NCI-H524 treated with DMSO at 0.1 percent for 48 hours (cell line): ENCODE measurements at regions not wholly inside any gene's neighbourhood (a gene's known extent, or its start where the extent isn't known, plus 50 kb on each side); places are given as distances from the start of the nearest gene placed in this dataset.

Experiments used
- DNase-seq: peaks from one replicate; lab custom pipeline; 2025; lab: John Stamatoyannopoulos, UW

DNA sequence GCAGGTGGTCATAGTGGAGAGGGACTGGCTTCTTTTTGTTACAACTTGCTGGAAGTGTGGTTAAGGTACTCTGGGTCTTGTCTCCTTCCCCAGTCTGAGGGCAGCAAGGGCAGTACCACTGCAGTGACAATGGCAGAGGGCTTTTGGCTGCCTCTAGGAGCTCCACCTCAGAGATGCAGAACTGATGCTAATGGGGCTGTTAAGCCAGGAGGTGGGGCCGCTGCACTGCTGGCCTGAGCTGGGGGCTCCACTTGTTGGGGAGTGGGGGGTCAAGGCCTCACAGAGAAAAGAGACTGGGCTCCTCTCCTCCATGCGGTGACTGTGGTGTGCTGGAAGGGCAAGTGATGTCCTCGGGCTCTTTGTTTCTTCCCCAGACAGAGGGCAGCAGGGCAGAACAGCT is 135.7 kb downstream of the DSEL start:
- DNase-seq = no peak

DNA sequence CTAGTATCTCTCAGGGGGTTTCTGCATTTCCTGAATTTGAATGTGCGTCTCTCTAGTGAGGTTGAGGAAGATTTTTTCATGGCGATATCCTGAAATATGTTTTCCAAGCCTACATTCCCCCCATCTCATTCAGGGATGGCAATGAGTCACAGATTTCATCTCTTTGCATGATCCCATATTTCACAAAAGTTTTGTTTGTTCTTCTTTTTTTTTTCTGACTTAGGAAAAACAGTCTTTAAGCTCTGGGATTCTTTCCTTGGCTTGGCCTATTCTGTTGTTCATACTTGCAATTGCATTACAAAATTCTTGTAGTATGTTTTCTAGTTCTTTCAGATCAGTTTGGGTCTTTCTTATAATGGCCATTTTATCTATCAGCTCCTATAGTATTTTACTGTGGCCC is 136.5 kb downstream of the DSEL start:
- DNase-seq = no peak

DNA sequence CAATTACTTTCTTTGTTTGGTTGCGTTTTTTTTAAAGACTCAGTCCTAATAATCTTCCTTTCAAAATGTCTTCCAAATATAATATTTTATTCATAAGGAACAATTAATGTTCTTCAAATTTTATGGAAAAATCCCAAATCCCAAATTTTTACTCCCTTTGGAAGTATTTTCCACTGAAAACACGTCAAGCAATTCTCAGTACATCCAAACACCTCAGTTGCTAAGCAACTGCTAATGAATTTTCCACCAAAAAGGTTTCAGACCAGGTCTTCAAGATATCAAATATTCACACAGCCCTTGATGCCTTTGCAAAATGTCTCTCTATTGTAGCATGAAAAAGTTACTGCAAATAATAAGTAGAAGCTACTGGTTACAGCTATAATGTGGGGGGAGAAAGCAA is 140.1 kb downstream of the DSEL start:
- no peak for DNase-seq

DNA sequence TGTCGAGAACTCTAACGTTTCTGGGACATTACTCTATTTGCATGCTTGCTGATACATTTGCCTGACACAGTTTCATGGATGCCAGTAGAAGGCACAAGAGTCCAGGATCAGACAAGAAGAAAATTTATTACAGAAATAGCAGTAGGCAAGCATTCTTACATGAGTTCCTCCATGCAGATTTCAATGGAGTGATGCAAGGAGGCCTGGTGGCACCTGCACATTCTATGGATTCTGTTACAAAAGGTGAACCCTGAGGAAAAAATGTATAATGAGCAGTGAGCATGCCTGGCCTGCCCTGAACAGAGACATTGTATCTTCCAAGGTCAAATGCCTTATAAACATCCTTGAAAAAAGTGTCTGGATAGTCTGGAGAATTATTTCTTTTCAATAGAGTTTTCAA is 142.9 kb downstream of the DSEL start:
- no peak for DNase-seq

DNA sequence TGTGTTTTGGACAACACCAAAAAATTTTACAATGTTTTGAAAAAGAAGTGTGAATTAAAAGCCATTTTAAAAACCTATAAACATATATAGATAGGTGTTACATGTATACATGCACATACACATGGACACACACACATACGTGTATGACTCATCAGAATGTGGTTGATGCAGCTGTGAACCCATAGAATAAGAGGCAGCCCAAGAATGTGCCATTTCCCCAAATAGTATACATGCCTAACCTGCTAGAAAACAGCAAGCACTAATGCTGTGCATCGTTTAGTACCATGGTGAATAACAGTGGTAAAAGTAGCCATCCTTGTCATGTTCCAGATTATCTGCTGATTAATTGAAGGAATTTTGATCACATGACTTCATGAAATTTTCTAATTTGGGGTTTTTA is 149.0 kb downstream of the DSEL start:
- DNase-seq = no peak

DNA sequence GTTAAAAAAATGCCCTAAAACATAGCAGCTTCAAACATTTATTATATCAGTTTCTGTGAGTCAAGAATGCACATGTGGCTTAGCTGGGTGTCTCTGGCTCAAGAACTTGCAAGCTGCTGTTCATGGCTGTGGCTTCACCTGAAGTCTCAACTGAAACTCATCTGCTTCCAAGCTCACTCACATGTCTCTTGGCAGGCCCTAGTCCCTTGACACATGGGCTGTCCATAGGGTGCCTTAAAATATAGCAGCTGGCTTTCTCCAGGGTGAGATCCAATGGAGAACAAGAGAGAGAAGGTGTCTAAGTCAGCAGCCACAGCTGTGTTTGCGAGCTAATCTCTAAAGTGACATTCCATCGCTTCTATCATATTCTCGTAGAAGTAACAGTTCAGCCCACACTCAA is 152.8 kb downstream of the DSEL start:
- DNase-seq = no peak

DNA sequence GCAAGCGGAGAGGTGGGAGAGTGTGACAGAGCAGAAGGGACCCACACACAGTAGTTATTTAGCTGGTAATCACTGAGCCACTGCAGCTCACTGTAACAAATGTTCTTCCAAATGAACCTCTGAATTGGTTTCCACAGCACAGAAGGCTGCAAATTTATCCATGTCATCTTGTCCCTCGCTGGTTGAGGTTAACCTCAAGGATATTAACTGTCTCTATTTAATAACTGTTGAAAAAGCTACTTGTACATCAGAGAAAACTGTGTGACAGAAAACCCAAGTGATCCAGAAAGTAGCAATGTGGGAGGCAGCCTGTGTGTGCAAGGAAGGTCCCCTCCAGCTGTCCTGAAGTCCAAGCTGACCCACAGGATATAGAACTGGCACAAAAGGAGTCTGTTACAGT is 153.6 kb downstream of the DSEL start:
- no peak for DNase-seq

DNA sequence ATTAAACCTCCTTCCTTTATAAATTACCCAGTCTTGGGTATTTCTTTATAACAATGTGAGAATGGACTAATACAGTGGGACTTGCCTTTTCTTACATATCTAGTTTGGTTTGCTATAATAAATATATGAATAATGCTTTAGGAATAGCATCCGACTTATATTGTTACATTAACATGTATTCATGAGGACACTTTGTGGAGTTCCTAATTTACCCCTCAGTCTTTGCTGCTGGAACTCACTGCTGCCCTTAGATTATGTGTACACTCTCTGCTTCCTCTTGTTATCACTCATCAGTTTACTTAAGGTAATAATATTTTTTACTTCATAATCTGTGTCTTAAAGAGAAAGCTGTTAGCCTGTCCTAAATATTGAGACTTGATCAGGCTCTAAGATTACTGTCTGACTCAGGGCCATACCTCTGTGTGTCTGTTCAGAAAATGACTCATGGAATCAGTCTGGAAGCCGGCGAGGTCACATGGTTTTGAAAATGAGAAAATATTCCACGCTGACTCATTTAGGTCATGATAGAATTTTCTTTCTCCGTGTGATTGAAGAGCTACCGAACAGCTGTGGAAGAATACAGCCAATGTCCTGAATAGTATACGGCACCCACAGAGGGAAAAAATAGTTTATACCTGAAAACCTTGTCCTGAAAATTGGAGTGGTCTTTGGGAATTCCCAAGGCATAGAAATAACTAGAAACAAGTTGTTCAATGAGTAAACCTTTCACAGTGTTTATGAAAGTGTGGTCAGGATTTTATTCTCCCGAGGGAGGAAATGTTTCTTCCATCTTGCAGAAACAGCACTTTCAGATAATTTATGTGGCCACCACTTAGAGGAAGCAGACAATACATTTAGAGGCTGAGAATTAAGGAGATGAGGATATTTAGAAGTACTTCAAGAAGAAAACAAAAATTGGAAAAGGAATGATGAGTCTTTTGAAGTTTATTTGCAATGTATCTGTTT is 156.4 kb downstream of the DSEL start:
- no peak for DNase-seq

DNA sequence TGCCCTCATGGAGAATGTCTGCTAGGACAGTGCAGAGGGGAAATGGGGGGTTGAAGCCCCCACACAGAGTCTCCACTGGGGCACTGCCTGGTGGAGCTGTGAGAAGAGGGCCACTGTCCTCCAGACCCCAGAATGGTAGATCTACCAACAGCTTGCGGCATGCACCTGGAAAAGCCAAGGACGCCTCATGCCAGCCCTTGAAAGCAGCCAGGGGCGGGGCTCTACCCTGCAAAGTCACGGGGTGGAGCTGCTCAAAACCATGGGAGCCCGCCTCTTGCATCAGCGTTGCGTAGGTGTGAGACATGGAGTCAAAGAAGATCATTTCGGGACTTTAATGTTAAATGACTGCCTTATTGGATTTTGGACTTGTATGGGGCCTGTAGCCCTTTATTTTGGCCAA is 157.6 kb downstream of the DSEL start:
- DNase-seq = no peak

DNA sequence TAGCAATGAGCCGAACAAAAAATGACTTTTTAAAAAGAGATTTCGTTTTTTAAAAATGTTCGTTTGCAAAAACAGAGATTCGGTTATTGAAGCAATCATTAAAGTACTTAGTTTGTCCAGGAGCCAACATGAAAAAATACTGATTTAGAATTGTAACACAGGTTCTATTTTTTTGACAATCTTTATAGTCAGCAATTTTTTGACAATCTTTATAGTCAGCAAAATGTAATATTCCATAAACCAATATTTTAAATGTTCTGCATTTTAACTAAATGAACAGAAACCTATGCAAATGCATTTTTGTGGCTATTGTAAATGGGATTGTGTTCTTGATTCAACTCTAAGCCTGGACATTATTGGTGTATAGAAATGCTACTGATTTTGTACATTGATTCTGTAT is 161.8 kb downstream of the DSEL start:
- no peak for DNase-seq

DNA sequence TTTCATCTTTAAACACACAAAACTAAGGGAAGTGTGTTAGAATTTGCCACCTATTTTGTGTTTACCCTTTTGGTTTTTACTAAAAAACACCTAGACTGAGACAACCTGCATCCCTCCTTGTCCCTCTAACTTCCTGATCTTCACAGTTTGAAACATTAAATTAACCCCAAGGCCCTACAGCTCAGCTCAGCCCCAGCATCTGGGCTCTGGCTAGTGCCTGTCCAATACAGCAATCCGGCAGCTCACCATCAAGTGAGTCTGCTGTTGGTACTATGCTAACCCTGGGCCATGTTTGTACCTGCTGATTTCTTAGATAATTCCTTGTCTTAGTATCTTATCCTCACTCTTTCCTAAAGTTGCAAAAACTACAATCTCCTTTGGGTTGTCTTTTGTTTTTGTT is 162.4 kb downstream of the DSEL start:
- DNase-seq = no peak

DNA sequence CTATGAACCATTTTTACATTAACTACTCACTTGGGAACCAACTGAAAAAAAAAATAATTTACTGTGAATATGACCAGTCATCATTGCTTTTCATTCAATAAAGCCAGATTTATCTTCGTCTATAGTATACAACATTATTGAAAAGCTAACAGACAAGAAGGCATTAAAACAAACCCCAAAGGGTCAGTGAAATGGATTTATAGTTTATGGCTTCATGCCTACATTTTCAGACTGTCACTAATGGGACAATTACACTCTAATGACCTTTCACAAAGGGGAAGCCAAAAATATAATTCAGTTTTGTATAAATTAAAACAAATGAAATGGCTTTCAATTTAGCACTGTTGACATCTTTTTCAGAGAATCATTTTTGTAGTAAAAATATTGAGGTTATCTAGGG is 169.1 kb downstream of the DSEL start:
- no peak for DNase-seq

DNA sequence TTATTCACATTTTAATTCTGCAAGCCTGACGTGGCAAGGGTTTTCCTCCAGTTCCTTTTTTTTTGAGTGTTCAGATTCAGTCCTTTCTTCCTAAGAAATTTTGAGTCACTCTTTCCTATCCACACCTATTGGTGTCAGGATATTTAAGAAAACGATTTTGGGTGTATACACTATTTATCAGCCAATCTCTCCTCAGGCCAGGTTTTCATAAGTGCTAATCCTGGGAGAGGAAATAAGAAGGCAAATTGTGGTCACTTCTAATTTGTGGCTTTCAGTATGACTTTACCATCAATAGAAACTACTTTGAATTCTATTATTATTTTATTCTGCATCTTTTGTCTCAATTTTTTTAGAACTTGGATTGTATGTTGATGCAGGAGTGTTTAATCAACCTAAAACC is 174.4 kb downstream of the DSEL start:
- no peak for DNase-seq

DNA sequence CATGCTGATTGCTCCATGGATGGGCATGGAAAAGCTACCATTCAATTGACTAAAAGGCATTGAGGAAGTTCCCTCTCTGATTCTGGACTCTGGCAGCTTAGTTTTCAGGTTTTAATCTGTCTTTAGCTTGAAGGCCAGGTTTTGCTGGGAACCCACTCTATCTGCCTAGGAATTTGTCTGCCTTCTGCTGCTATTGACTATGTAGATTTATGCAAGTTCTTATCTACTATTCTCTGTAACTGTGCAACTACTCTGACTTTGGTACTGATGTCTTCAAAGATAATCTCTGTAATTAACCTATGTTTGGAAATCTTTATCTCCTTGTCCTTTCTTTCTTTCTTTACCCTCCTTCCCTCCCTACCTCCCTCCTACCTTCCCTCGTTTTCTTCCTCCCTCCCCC is 178.8 kb downstream of the DSEL start:
- DNase-seq = no peak

DNA sequence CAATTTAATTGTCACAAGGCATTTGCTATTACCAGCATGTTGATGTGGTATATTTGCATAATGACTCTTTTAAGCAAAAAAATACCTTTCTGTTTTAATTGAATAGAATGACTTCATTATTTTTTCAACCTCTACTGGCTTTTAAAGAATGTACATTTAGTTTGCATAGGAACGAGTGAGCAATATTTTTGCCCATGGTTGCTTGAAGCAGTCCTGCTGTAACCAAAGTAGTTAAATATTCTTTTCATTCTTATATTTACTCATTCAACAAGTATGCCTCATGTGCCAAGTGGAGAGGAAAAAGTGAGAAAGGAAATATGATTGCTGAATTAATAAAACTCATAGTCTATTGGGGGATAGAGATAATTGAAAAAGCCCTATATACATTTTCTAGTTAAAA is 184.7 kb downstream of the DSEL start:
- DNase-seq = no peak

DNA sequence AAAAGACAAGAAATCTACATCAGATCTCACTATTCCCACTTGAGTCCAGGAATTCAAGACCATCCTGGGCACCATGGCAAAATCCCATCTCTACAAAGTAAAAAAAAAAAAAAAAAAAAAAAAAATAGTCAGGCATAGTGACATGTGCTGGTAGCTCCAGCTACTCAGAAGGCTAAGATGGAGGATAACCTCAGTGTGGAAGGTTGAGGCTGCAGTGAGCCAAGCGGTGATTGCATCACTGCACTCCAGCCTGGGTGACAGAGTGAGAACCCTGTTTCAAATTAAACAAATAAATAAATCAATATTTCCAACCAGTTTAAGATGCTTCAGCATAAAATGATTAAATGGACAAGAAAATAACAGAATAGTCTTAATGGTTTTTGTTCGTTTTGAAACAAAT is 197.4 kb downstream of the DSEL start:
- DNase-seq = no peak

DNA sequence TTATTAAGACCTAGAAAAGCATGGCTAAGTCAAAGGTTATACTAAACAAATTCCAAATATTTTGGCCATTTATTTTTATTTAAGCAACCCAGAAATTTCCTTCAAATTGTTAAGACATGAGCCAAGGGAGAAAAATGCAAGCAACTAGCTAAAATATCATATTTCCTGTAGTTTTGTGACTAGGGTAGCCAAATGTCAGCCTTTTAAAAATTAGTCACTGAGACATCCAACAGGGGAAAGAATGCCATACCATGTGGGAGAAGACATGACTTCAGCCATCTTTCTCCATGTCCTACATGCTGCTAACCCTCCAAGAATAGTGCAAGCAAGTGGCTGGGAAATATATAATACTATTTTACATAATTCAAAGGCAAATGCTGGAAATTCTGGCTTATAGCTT is 197.9 kb downstream of the DSEL start:
- DNase-seq = no peak

DNA sequence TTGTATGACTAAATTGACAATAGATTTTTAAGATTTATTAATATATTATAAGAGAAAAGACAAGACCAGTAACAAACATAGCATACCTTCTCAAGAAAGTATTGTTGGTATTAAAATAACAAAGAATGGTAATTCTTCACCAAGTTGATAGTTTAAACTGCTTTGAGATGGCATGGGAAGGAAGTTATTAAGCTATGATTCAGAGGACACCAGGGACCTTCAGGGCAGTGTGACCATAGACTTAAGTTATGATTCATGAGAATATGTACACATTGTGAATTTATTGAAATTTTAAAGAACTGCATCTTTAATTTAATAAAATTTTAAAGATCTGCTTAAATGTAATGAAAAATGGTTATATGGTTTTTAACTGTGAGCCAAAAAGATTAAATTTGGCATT is 205.7 kb downstream of the DSEL start:
- DNase-seq = no peak

DNA sequence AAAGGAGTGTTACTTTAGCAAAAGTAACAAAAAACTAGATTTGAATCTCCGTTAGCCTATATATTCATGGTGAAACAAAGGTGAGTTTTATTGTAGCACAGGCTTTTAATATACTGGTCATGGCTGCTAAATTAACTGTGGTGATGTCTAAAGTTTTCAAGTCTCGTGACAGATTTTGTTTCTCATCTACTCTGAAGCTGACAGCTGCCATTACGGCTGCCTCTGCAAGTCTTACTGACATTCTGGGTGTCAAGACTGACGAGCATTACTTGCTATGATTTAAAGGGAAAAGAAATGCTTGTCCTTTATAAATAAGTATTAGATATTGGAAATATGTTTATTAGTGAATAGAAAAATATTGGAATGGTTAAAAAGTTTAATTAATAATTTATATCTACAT is 207.7 kb downstream of the DSEL start:
- no peak for DNase-seq

DNA sequence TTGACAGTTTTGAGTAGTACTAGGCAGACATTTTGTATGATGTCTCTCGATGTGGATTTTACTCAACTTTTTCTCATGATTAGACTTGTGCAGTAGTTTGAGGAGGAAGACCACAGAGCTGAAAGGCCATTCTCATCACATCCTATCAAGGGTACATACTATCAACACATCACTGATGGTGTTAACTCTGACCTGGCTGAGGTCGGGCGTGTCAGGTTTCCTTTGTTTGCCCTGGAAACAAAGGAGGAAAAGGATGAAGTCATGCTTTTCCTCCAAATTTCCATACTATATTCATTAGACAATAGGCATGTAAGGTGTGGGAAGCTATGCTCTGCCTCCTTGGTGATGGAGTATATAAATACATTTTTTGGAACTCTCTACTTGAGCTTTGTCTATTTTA is 211.1 kb downstream of the DSEL start:
- DNase-seq = no peak

DNA sequence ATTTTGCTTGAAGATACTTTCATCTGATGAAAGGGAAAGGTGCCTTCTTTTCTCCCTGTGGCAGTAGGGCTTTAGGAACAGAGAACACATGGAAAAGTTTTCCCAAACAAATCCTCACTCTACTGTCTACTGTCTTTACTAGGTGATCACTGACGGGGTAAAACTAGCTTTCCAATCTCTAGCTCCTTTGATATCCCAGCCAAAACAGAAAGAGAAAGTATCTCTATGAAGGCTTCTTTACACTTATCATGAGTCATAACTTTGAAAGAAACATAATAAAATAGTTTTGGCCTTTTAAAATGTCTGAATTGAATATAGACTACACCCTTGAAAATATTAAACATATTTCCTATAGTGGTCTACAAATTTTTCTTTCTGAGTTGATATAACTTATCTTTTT is 214.5 kb downstream of the DSEL start:
- DNase-seq = no peak

DNA sequence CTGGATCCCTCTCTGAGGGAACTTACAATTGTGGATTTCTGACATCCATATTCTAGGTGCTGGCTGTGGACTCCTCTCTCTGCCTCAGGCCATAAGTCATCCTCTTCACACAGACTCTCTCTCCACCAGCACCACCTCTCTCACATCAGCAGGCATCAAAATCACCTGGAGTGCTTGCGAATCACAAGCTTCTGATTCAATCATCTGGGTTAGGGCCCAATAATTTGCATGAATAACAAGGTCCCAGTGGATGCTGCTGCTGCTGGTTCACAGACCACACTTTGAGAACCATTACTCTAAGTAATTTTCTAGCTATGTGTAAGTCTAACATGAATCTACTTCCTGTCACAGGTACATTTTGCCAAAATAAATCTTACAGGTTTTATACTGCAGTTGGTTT is 214.9 kb downstream of the DSEL start:
- no peak for DNase-seq

DNA sequence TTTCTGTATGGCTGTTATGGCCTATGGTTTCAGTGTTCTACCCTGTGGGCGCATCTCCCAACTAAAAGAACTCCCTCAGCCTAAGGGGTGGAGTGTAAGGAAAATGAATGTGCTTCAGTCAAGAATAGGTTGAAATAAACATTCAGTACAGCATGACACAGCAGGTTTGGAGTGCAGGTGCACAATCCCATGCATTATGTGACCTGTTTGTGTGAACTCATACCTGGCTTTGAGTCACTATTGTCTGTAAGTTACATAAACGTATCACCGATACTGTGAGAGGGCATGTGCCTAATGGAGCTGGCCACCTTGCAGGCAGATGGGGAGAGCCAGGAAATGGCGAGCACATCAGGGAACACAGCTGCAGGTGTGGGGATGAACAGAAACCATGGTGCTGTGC is 216.0 kb downstream of the DSEL start:
- DNase-seq = no peak

DNA sequence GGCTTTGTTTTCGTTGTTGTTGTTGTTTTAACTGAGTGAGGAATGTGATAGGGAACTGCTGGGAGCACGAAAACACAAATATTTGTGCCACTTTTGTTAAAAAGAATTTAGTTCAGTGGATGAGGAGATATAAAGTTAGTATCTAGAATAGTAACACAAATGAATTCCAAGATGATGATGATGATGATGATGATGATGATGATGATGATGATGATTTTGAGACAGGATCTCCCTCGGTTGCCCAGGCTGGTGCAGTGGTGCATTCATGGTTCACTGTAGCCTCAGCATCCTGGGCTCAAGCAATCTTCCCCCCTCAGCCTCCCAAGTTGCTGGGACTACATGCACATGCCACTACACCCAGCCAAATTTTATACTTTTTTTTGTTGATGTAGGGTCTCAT is 223.7 kb downstream of the DSEL start:
- DNase-seq = no peak
